ENCODE measurements at regions not wholly inside any gene's neighbourhood (a gene's known extent, or its start where the extent isn't known, plus 50 kb on each side); places are given as distances from the start of the nearest gene placed in this dataset.

- no peak for TF ChIP-seq POLR2A (IDR thresholded peaks at IDR 0.05)
- no peak for TF ChIP-seq CTCF (IDR thresholded peaks at IDR 0.05)
These were observed 385.1 kb downstream of the LTN1 start for GRCh38 chr21:28607545-28607944.

All from uterus (tissue), 2 donors.